PC-9 (cell line): ENCODE measurements at regions not wholly inside any gene's neighbourhood (a gene's known extent, or its start where the extent isn't known, plus 50 kb on each side); places are given as distances from the start of the nearest gene placed in this dataset.

Experiments used
- EZH2 ChIP-seq: fragments of 200-600 bp; sonication (generic); IDR thresholded peaks from 2 replicates; pipeline ENCODE4 v1.8.0; 2017; ENCODE audit warnings: antibody characterized with exemption, low read depth
- TF ChIP-seq, protein P1 (sequence below): fragments of 200-600 bp; sonication (generic); conservative IDR thresholded peaks from 2 replicates; pipeline ENCODE4 v1.6.1; 2017; ENCODE audit warnings: mixed run types, antibody characterized with exemption, mild to moderate bottlenecking, moderate library complexity

GRCh38 chr5:63743096-63743798 is 219.0 kb downstream of the HTR1A start:
- TF ChIP-seq, protein P1, sequence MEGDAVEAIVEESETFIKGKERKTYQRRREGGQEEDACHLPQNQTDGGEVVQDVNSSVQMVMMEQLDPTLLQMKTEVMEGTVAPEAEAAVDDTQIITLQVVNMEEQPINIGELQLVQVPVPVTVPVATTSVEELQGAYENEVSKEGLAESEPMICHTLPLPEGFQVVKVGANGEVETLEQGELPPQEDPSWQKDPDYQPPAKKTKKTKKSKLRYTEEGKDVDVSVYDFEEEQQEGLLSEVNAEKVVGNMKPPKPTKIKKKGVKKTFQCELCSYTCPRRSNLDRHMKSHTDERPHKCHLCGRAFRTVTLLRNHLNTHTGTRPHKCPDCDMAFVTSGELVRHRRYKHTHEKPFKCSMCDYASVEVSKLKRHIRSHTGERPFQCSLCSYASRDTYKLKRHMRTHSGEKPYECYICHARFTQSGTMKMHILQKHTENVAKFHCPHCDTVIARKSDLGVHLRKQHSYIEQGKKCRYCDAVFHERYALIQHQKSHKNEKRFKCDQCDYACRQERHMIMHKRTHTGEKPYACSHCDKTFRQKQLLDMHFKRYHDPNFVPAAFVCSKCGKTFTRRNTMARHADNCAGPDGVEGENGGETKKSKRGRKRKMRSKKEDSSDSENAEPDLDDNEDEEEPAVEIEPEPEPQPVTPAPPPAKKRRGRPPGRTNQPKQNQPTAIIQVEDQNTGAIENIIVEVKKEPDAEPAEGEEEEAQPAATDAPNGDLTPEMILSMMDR, result no peak
- TF ChIP-seq EZH2, result no peak
